ENCODE measurements at regions not wholly inside any gene's neighbourhood (a gene's known extent, or its start where the extent isn't known, plus 50 kb on each side); places are given as distances from the start of the nearest gene placed in this dataset.

GRCh38 chr14:100406505-100407131 lies 83.5 kb downstream of the SLC25A47 start (continued):
- TF ChIP-seq, protein P1, sequence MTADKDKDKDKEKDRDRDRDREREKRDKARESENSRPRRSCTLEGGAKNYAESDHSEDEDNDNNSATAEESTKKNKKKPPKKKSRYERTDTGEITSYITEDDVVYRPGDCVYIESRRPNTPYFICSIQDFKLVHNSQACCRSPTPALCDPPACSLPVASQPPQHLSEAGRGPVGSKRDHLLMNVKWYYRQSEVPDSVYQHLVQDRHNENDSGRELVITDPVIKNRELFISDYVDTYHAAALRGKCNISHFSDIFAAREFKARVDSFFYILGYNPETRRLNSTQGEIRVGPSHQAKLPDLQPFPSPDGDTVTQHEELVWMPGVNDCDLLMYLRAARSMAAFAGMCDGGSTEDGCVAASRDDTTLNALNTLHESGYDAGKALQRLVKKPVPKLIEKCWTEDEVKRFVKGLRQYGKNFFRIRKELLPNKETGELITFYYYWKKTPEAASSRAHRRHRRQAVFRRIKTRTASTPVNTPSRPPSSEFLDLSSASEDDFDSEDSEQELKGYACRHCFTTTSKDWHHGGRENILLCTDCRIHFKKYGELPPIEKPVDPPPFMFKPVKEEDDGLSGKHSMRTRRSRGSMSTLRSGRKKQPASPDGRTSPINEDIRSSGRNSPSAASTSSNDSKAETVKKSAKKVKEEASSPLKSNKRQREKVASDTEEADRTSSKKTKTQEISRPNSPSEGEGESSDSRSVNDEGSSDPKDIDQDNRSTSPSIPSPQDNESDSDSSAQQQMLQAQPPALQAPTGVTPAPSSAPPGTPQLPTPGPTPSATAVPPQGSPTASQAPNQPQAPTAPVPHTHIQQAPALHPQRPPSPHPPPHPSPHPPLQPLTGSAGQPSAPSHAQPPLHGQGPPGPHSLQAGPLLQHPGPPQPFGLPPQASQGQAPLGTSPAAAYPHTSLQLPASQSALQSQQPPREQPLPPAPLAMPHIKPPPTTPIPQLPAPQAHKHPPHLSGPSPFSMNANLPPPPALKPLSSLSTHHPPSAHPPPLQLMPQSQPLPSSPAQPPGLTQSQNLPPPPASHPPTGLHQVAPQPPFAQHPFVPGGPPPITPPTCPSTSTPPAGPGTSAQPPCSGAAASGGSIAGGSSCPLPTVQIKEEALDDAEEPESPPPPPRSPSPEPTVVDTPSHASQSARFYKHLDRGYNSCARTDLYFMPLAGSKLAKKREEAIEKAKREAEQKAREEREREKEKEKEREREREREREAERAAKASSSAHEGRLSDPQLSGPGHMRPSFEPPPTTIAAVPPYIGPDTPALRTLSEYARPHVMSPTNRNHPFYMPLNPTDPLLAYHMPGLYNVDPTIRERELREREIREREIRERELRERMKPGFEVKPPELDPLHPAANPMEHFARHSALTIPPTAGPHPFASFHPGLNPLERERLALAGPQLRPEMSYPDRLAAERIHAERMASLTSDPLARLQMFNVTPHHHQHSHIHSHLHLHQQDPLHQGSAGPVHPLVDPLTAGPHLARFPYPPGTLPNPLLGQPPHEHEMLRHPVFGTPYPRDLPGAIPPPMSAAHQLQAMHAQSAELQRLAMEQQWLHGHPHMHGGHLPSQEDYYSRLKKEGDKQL (CRISPR knock-in tag; IDR thresholded peaks at IDR 0.05; ENCODE audit: borderline replicate concordance), result no peak
- TF ChIP-seq ZC3H11A (IDR thresholded peaks at IDR 0.05; ENCODE audit: low read depth, low read length) (no peak), MEF2A (IDR thresholded peaks at IDR 0.05; ENCODE audit: control insufficient read depth, low read depth, low read length) (no peak), ZFP1 (CRISPR knock-in tag; IDR thresholded peaks at IDR 0.05) (no peak), THAP7 (CRISPR knock-in tag; IDR thresholded peaks at IDR 0.05) (no peak), CREB1 (IDR thresholded peaks at IDR 0.05) (no peak), CREB1 (CRISPR knock-in tag; IDR thresholded peaks at IDR 0.05) (no peak), ZNF589 (CRISPR knock-in tag; IDR thresholded peaks at IDR 0.05; ENCODE audit: low read depth) (0 out of 2 replicates have a peak, but pooled peaks have one; percentile 31), NFE2L1 (tag; IDR thresholded peaks at IDR 0.05; ENCODE audit: borderline replicate concordance, low read depth) (no peak), MCM2 (IDR thresholded peaks at IDR 0.05; ENCODE audit: low read depth) (no peak), PYGO2 (tag; IDR thresholded peaks at IDR 0.05) (no peak), RFX1 (IDR thresholded peaks at IDR 0.05) (no peak), RAD21 (CRISPR knock-in tag; conservative IDR thresholded peaks at IDR 0.05 in 1 of 2, IDR thresholded peaks at IDR 0.05 in 1 of 2) (no peak), CBX8 (IDR thresholded peaks at IDR 0.05; ENCODE audit: borderline replicate concordance, extremely low read depth, low read depth, low read length, poor library complexity, severe bottlenecking) (no peak), HNRNPK (IDR thresholded peaks at IDR 0.05; ENCODE audit: low read depth, low read length, poor library complexity, severe bottlenecking) (no peak), U2AF2 (optimal IDR thresholded peaks at IDR 0.05; ENCODE audit: low read depth, low read length) (no peak), TAF9B (IDR thresholded peaks at IDR 0.05; ENCODE audit: partially characterized antibody) (no peak)
- TF ChIP-seq, protein P2, sequence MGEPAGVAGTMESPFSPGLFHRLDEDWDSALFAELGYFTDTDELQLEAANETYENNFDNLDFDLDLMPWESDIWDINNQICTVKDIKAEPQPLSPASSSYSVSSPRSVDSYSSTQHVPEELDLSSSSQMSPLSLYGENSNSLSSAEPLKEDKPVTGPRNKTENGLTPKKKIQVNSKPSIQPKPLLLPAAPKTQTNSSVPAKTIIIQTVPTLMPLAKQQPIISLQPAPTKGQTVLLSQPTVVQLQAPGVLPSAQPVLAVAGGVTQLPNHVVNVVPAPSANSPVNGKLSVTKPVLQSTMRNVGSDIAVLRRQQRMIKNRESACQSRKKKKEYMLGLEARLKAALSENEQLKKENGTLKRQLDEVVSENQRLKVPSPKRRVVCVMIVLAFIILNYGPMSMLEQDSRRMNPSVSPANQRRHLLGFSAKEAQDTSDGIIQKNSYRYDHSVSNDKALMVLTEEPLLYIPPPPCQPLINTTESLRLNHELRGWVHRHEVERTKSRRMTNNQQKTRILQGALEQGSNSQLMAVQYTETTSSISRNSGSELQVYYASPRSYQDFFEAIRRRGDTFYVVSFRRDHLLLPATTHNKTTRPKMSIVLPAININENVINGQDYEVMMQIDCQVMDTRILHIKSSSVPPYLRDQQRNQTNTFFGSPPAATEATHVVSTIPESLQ (CRISPR knock-in tag; IDR thresholded peaks at IDR 0.05), result no peak
